ENCODE measurements at regions not wholly inside any gene's neighbourhood (a gene's known extent, or its start where the extent isn't known, plus 50 kb on each side); places are given as distances from the start of the nearest gene placed in this dataset.
"Not testable (repeated sequence)": the region's sequence is repeated elsewhere in the genome, so short reads cannot be mapped to it uniquely, and the experiment has no call there.

- no peaks in the 10 kb centered on the region for H3K27me3 ChIP-seq (ENCODE audit: insufficient read depth, low read depth, low read length)
- no peak overlapping the region for H3K27ac ChIP-seq (ENCODE audit: low read length)
- H3F3A ChIP-seq (ENCODE audit: insufficient read depth, low read length, poor library complexity, severe bottlenecking), result no peaks in the 10 kb centered on the region
- no peak overlapping the region for H2AFZ ChIP-seq (ENCODE audit: low read depth, low read length)
- no peak overlapping the region for H3K4me3 ChIP-seq (ENCODE audit: low read length)
- H4K20me1 ChIP-seq (ENCODE audit: insufficient read depth), result no peaks in the 10 kb centered on the region
- H3K79me2 ChIP-seq (replicated peaks; ENCODE audit: insufficient read depth, low read length), result no peaks in the 10 kb centered on the region
- no peaks in the 10 kb centered on the region for H3K9me2 ChIP-seq (ENCODE audit: insufficient read depth, low read length)
- no peak for TF ChIP-seq MXI1 (conservative IDR thresholded peaks at IDR 0.05; ENCODE audit: poor library complexity, severe bottlenecking)
- no peak for TF ChIP-seq EZH2 (IDR thresholded peaks at IDR 0.05; ENCODE audit: borderline replicate concordance, insufficient read depth, low read length, poor library complexity, severe bottlenecking)
- TF ChIP-seq CTCF (IDR thresholded peaks at IDR 0.05; ENCODE audit: poor library complexity, severe bottlenecking), result no peak
- TF ChIP-seq REST (IDR thresholded peaks at IDR 0.05; ENCODE audit: borderline replicate concordance), result no peak
- TF ChIP-seq EP300 (conservative IDR thresholded peaks at IDR 0.05; ENCODE audit: poor library complexity, severe bottlenecking), result no peak
- TF ChIP-seq RAD21 (conservative IDR thresholded peaks at IDR 0.05), result no peak
- no peak for TF ChIP-seq POLR2AphosphoS5 (IDR thresholded peaks at IDR 0.05)
- H3K9me3 ChIP-seq (ENCODE audit: low read length), result no peaks in the 10 kb centered on the region
- no peaks in the 10 kb centered on the region for H3K36me3 ChIP-seq (ENCODE audit: insufficient read depth, low read length)
- H3K9ac ChIP-seq (ENCODE audit: low read length), result no peak overlapping the region
- no peak overlapping the region for H3K4me2 ChIP-seq (ENCODE audit: low read length)
Observed at GRCh38 chr1:79150576-79150975, 144.0 kb upstream of the ADGRL4 start.

- H3K9me2 ChIP-seq (ENCODE audit: insufficient read depth, low read length); H3K27ac ChIP-seq (ENCODE audit: low read length): not testable (repeated sequence)
Observed at GRCh38 chr1:79138227-79138626, 131.7 kb upstream of the ADGRL4 start.

GRCh38 chr1:79133774-79134364 is 127.3 kb upstream of the ADGRL4 start:
- Histone ChIP-seq H3F3A (ENCODE audit: insufficient read depth, low read length, poor library complexity, severe bottlenecking) (no peaks in the 10 kb centered on the region), H3K27ac (ENCODE audit: low read length) (no peak overlapping the region), H3K36me3 (ENCODE audit: insufficient read depth, low read length) (no peaks in the 10 kb centered on the region), H3K9me3 (ENCODE audit: low read length) (no peaks in the 10 kb centered on the region), H2AFZ (ENCODE audit: low read depth, low read length) (no peak overlapping the region), H3K9ac (ENCODE audit: low read length) (no peak overlapping the region), H4K20me1 (ENCODE audit: insufficient read depth) (no peaks in the 10 kb centered on the region), H3K9me2 (ENCODE audit: insufficient read depth, low read length) (no peaks in the 10 kb centered on the region), H3K79me2 (replicated peaks; ENCODE audit: insufficient read depth, low read length) (no peaks in the 10 kb centered on the region), H3K27me3 (ENCODE audit: insufficient read depth, low read depth, low read length) (no peaks in the 10 kb centered on the region), H3K4me3 (ENCODE audit: low read length) (no peak overlapping the region), H3K4me2 (ENCODE audit: low read length) (no peak overlapping the region)
- TF ChIP-seq EZH2 (IDR thresholded peaks at IDR 0.05; ENCODE audit: borderline replicate concordance, insufficient read depth, low read length, poor library complexity, severe bottlenecking) (no peak), MXI1 (conservative IDR thresholded peaks at IDR 0.05; ENCODE audit: poor library complexity, severe bottlenecking) (no peak), SMC3 (conservative IDR thresholded peaks at IDR 0.05; ENCODE audit: poor library complexity) (no peak), TAF1 (IDR thresholded peaks at IDR 0.05; ENCODE audit: low read depth) (no peak), CTCF (IDR thresholded peaks at IDR 0.05; ENCODE audit: poor library complexity, severe bottlenecking) (no peak), RAD21 (conservative IDR thresholded peaks at IDR 0.05) (no peak), EP300 (conservative IDR thresholded peaks at IDR 0.05; ENCODE audit: poor library complexity, severe bottlenecking) (no peak), POLR2AphosphoS5 (IDR thresholded peaks at IDR 0.05) (no peak), REST (IDR thresholded peaks at IDR 0.05; ENCODE audit: borderline replicate concordance) (no peak)

More at GRCh38 chr1:79138227-79138626, 131.7 kb upstream of the ADGRL4 start:
- H4K20me1 ChIP-seq (ENCODE audit: insufficient read depth); H3K27me3 ChIP-seq (ENCODE audit: insufficient read depth, low read depth, low read length); H3F3A ChIP-seq (ENCODE audit: insufficient read depth, low read length, poor library complexity, severe bottlenecking); H3K4me2 ChIP-seq (ENCODE audit: low read length); H2AFZ ChIP-seq (ENCODE audit: low read depth, low read length); H3K79me2 ChIP-seq (replicated peaks; ENCODE audit: insufficient read depth, low read length); H3K9me3 ChIP-seq (ENCODE audit: low read length); H3K4me3 ChIP-seq (ENCODE audit: low read length); H3K9ac ChIP-seq (ENCODE audit: low read length); H3K36me3 ChIP-seq (ENCODE audit: insufficient read depth, low read length): not testable (repeated sequence)

All from neural cell (in vitro differentiated cells).